Right ventricle myocardium inferior (tissue), 1 donor: ENCODE measurements at regions not wholly inside any gene's neighbourhood (a gene's known extent, or its start where the extent isn't known, plus 50 kb on each side); places are given as distances from the start of the nearest gene placed in this dataset.
"Not testable (repeated sequence)": the region's sequence is repeated elsewhere in the genome, so short reads cannot be mapped to it uniquely, and the experiment has no call there.

ENCODE experiments used
- ATAC-seq: fragments of 200-7000 bp; cut with Tn5 transposase; one replicate; pipeline ENCODE4 v1.9.1; 2020; ENCODE audit warnings: mild to moderate bottlenecking, moderate library complexity
- DNase-seq: peaks from one replicate; pipeline ENCODE4 v3.0.0; 2021; ENCODE audit errors: missing footprints
- intact Hi-C: fragments of 100-400 bp; cut with DNase I; formaldehyde crosslinking; loops from one replicate; pipeline ENCODE4 v1.11.0; 2022
- donor health status: DM: no; HTN: yes; CAD: no; lungs with severe emphysema.

GRCh38 chr7:68752485-68753178, 845.6 kb upstream of the AUTS2 start:
- intact Hi-C loops = no loop called here
- ATAC-seq (peak; percentile 83), DNase-seq (no peak)

DNA sequence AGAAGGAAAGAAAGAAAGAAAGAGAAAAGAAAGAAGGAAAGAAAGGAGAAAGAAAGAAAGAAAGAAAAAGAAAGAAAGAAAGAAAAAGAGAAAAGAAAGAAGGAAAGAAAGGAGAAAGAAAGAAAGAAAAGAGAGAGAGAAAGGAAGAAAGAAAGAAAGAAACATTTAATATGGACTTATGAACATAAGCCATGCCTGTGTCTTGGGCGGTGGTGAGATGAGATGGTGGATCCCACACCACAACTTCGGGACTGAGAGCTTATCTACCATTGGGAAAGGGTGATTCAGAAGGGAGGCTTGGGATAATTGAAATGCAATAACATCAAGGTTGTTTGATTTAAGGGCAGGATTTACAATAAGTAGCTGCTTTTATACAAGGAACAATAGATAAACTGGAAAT, 843.9 kb upstream of the AUTS2 start:
- no peak for DNase-seq

DNA sequence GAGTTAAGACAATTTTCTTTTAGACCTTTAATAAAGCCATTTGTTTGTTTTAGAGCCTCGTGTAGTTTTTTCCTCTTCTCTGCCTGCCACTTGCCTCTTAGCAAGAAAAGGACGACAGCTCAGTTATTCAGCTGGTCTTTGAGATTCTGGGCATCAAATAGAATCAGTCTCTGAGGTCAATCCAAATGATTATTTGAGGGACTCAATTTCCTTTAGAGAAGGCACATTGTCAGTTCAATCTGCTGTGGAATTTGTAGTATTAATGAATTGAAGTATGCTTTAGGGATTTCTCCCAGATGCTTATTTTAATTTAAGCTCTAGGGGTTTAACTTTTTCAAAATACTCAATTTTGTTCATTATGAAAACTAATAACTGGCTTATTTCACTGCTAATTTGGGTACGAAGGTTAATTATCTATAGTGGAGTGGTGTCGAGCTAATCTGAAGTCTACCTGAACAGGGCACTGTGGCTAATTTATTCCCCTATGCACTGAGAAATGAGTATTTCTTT, 841.2 kb upstream of the AUTS2 start:
- DNase-seq (no peak), ATAC-seq (no peak)
- intact Hi-C loops = no loop called here

More for the DNA sequence above, 843.9 kb upstream of the AUTS2 start:
- ATAC-seq = no peak
- intact Hi-C loops = no loop called here

- intact Hi-C loops = no loop called here
Observed at GRCh38 chr7:68760556-68760955, 837.7 kb upstream of the AUTS2 start.

GRCh38 chr7:68767462-68767861, 830.8 kb upstream of the AUTS2 start:
- no peak for DNase-seq
- ATAC-seq = no peak
- intact Hi-C loops = no loop called here

More at GRCh38 chr7:68760556-68760955, 837.7 kb upstream of the AUTS2 start:
- DNase-seq (no peak), ATAC-seq (no peak)

GRCh38 chr7:68770649-68771048, 827.6 kb upstream of the AUTS2 start:
- intact Hi-C loops = no loop called here
- peak; percentile 81 for DNase-seq
- ATAC-seq = peak; percentile 89

- ATAC-seq (no peak), DNase-seq (no peak)
- intact Hi-C loops = no loop called here
Observed at GRCh38 chr7:68776326-68776725, 821.9 kb upstream of the AUTS2 start.

- ATAC-seq (no peak), DNase-seq (no peak)
- intact Hi-C loops = no loop called here
Observed at GRCh38 chr7:68783684-68784083, 814.6 kb upstream of the AUTS2 start.

DNA sequence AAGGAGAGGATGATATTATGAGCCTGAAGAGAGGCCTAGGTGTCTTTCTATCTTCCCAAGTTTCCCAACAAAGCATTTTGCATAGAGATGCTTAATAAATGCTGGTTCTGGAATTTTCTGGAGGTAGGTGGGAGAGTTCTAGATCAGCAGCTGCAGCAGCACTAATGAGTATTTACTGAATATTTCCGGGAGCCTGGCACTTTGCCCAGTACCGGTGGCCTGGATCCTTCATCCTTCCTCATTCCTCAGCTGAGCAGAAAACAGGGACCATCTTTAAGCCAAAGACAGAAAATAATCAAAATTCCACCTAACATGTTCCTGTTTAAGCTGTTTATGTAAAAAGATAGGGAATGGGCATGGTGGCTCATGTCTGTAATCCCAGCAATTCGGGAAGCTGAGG, 813.2 kb upstream of the AUTS2 start:
- intact Hi-C loops = no loop called here
- DNase-seq = no peak
- ATAC-seq = no peak

GRCh38 chr7:68787566-68787965, 810.7 kb upstream of the AUTS2 start:
- intact Hi-C loops = no loop called here
- ATAC-seq (no peak), DNase-seq (no peak)

GRCh38 chr7:68788529-68788928, 809.7 kb upstream of the AUTS2 start:
- ATAC-seq, intact Hi-C loops, DNase-seq: not testable (repeated sequence)

DNA sequence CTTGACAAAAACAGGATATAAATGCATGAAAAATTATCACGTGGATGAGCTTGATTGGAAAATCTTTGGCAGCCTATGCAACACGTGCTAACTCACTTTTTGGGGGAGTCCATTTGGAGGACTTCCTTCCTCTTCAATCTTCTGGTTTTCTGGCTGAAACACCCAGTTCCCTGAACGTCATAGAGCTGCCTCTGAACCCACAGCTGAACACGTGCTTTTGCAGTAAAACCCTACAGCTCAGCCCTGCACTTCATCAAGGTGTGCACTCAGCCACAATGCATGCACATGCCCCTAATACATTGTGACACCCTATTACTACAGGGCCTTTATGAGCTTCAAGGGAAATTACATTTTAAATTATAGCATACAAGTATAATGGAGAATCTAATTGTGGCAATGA, 808.7 kb upstream of the AUTS2 start:
- ATAC-seq = no peak
- intact Hi-C loops = no loop called here
- DNase-seq = no peak

DNA sequence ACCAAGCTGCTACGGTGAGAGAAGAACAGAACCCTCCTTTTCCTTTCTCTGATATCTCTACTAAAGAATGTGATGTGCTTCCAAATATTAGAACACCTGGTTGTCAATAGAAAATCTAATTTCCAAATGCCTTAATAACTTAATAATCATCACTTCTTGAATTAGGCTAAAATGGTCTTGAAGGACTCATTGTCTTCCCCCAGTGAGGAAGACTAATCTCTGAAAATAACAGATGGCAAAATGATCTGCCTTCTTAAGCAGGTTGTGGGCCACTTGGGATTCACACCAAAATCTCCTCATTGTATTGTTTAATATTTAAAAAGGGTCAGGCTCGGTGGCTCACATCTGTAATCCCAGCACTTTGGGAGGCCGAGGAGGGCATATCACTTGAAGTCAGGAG, 805.9 kb upstream of the AUTS2 start:
- intact Hi-C loops = no loop called here
- DNase-seq (no peak), ATAC-seq (no peak)

DNA sequence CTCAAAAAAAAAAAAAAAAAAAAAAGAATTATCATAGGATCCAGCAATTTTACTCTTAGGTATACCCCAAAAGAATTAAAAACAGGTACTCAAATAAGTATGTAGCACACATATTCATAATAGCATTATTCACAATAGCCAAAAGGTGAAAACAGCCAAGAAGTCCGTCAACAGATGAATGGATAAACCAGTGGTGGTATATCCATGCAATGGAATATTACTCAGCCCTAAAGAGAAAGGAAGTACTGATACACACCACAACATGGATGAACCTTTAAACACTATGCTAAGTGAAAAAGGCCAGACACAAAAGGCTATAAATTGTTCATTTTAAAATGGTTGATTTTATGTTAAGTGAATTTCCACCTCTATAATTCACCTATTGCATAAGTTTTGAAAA, 804.8 kb upstream of the AUTS2 start:
- intact Hi-C loops = no loop called here

DNA sequence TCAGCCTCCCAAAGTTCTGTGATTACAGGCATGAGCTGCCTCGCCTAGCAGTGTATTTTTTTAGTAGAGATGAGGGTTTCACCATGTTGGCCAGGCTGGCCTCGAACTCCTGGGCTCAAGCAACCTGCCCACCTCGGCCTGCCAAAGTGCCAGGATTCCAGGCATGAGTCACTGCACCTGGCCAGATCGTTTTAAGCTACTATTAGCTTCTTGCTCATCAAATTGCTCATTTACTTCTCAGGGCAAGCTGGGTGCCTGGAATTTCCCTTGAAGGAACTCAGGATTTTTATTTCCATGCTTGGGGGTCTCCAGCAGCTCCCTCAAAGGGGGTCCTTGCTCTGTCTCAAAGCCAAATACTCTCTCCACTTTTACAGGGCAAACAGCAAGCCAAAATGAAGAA, 798.0 kb upstream of the AUTS2 start:
- no peak for DNase-seq
- ATAC-seq = no peak
- intact Hi-C loops = no loop called here

More for the DNA sequence above, 804.8 kb upstream of the AUTS2 start:
- ATAC-seq (no peak), DNase-seq (no peak)

- ATAC-seq (no peak), DNase-seq (no peak)
- intact Hi-C loops = no loop called here
Observed at GRCh38 chr7:68805159-68805558, 793.1 kb upstream of the AUTS2 start.

DNA sequence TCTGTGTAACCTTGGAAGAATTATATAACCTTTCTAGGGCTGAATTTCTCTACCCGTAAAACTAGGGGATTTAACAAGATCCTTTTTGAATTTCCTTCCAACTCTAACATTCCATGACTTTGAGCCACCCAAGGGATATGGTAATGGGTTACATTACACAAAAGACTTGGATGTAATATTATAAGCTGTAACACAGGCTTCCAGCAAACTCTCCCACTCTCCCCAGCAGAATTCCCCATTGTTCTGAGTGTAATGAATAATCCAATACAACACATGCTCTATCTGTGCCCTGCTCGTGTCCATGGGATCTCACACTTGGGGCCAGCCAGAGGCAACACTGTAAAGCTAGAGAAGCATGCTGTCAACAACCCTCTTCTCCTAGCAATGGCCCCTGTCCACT, 790.6 kb upstream of the AUTS2 start:
- ATAC-seq (no peak), DNase-seq (no peak)
- intact Hi-C loops = no loop called here

GRCh38 chr7:68813551-68814080, 784.7 kb upstream of the AUTS2 start:
- intact Hi-C loops = no loop called here
- ATAC-seq = no peak
- DNase-seq = no peak

- ATAC-seq (no peak), DNase-seq (no peak)
- intact Hi-C loops = no loop called here
Observed at GRCh38 chr7:68816491-68816890, 781.8 kb upstream of the AUTS2 start.

DNA sequence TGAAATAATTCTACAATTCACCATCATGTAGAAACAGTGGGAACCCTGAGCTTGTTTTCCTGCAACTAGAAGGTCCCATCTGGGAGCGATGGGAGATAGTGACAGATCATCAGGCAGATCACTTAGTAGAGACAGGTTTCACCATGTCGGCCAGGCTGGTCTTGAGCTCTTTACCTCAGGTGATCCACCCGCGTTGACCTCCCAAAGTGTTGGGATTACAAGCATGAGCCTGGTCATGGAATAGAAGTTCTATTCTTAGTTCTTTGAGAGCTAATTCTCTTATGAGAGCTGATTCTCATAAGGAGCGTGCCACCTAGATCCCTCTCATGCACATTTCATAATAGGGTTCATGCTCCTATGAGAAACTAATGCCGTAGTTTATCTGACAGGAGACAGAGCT, 778.0 kb upstream of the AUTS2 start:
- no peak for ATAC-seq
- intact Hi-C loops = no loop called here
- no peak for DNase-seq

GRCh38 chr7:68821846-68822245, 776.4 kb upstream of the AUTS2 start:
- DNase-seq (no peak), ATAC-seq (no peak)
- intact Hi-C loops = no loop called here
